HEK293T (cell line): ENCODE measurements at regions not wholly inside any gene's neighbourhood (a gene's known extent, or its start where the extent isn't known, plus 50 kb on each side); places are given as distances from the start of the nearest gene placed in this dataset.

Experiments
- ARNT ChIP-seq: fragments of 450-650 bp; IDR thresholded peaks from 2 replicates; pipeline ENCODE4 v1.6.1; 2017; ENCODE audit warnings: mild to moderate bottlenecking
- BHLHE40 ChIP-seq: fragments of 450-650 bp; IDR thresholded peaks from 2 replicates; pipeline ENCODE4 v1.6.1; 2016; ENCODE audit warnings: mild to moderate bottlenecking, moderate library complexity, borderline replicate concordance
- ELF4 ChIP-seq: fragments of 450-650 bp; IDR thresholded peaks from 2 replicates; pipeline ENCODE4 v1.6.1; 2017; ENCODE audit warnings: antibody characterized with exemption
- FOXK2 ChIP-seq: fragments of 450-650 bp; IDR thresholded peaks from 2 replicates; pipeline ENCODE4 v1.6.1; 2016; ENCODE audit warnings: mild to moderate bottlenecking
- FOXM1 ChIP-seq: fragments of 450-650 bp; IDR thresholded peaks from 2 replicates; pipeline ENCODE4 v1.6.1; 2017; ENCODE audit warnings: mild to moderate bottlenecking, borderline replicate concordance
- HDGF ChIP-seq: fragments of 450-650 bp; IDR thresholded peaks from 2 replicates; pipeline ENCODE4 v1.6.1; 2017; ENCODE audit warnings: antibody characterized with exemption, borderline replicate concordance
- LEF1 ChIP-seq: fragments of 450-650 bp; IDR thresholded peaks from 2 replicates; pipeline ENCODE4 v1.6.1; 2017; ENCODE audit warnings: mild to moderate bottlenecking, borderline replicate concordance
- PKNOX1 ChIP-seq: fragments of 450-650 bp; IDR thresholded peaks from 2 replicates; pipeline ENCODE4 v1.6.1; 2016
- SP1 ChIP-seq: fragments of 450-650 bp; IDR thresholded peaks from 2 replicates; pipeline ENCODE4 v1.6.1; 2017
- SUZ12 ChIP-seq: fragments of 450-650 bp; IDR thresholded peaks from 2 replicates; pipeline ENCODE4 v1.6.1; 2016; ENCODE audit warnings: mild to moderate bottlenecking
- ZNF384 ChIP-seq: fragments of 450-650 bp; IDR thresholded peaks from 2 replicates; pipeline ENCODE4 v1.6.1; 2016

GRCh38 chr21:39110431-39110830, 72.8 kb downstream of the PSMG1 start:
- no peak for TF ChIP-seq SUZ12
- no peak for TF ChIP-seq ELF4
- no peak for TF ChIP-seq ARNT
- TF ChIP-seq FOXM1 = no peak
- TF ChIP-seq ZNF384 = no peak
- no peak for TF ChIP-seq LEF1
- no peak for TF ChIP-seq FOXK2
- TF ChIP-seq PKNOX1 = no peak
- TF ChIP-seq SP1 = no peak
- no peak for TF ChIP-seq BHLHE40
- no peak for TF ChIP-seq HDGF
